HG03103 (cell line): ENCODE measurements at regions not wholly inside any gene's neighbourhood (a gene's known extent, or its start where the extent isn't known, plus 50 kb on each side); places are given as distances from the start of the nearest gene placed in this dataset.

ENCODE experiments used
- ATAC-seq: cut with Tn5 transposase; IDR thresholded peaks from one replicate; pipeline ENCODE4 v1.9.1; 2021; ENCODE audit warnings: low read depth; ENCODE audit not compliant: unreplicated experiment

DNA sequence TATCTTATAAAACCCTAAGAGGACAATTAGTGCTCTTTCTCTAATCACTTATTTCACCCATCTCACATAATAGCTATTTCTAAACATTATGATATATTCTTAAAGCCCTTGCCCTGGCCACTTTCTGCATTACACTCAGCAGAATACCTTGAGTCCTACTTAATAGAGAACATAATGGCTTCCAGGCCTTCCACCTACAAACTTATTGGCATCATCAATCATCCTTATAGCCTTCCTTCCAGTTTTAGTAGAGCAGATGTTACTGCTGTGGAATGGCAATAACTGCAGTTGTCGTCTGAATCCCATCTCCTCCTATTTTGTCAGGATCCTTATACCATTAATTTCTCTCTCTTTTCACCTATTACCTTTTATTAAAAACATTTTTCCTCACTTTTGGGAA is 1127.4 kb downstream of the LRFN5 start:
- ATAC-seq: no peak

DNA sequence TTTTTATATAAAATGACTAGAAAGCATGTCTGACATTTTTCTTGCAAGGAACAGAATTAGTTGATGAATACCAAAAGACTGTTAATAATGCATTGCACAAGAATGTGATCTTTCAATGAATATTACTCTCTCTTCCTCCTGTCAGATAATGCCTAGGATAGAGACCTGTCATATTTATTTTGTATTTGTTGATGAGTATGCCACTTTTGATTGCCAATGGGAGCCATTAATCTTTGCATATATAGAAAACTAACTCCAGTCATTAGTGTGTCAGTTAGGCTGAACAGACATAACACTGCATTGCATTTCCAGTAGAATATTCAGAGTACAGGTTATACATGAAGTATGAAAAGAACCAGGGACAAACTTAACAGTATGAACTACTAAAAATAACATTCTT is 1125.3 kb downstream of the LRFN5 start:
- ATAC-seq: no peak

DNA sequence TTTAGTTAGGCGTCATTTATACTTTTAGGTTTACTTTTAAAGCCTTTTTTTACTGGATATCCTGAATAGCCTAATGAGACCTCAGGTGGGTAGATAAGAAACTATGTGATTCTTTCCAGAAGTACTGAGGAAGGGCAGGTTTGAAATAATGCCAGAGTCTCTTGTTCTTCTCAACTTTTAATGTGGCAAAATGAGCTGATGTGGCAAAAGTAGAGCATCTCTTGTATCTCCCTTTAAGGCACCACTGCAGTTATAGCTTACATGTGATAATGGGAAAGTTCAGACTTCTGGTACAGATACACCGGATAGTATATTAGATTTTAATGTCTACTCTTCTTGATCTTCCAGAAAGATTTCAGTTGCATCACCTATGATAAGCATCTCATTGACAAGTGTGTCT is 1124.8 kb downstream of the LRFN5 start:
- ATAC-seq: no peak

DNA sequence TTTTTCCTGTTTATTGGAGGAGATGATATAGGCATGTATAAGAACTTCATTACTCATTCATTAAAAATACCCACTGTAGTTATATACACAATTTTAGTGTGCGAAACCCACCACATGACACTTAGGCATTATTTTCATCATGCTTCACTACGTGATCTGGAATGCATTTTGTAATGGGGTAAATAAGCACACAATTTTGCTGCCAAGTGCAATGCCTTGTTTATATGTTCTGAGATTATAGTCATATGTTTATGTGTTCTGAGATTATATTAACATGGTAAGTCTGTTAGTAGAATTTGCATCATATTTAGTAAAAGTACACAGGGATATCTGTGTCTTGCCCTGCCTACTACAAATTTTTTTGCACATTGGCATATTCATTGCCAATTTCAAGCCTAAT is 1123.0 kb downstream of the LRFN5 start:
- no peak for ATAC-seq

DNA sequence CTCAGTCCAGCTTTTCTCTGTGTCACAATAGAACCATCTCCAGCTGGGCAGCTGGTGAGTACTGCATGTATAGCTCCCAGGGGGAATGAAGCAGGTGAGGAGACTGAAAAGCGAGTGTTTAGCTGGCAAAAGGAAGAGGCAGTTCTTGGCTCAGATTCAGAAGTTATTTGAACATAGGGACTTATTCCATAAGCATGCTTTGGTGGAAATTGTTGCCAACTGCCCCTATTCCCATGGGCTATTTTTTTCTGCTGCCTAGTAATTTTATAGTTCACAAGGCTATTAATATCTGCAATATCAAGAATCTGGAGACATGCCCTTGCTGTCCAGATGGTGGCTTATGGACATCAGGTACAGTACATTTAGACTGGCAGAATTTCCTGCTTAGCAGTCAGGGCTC is 1112.7 kb downstream of the LRFN5 start:
- no peak for ATAC-seq

DNA sequence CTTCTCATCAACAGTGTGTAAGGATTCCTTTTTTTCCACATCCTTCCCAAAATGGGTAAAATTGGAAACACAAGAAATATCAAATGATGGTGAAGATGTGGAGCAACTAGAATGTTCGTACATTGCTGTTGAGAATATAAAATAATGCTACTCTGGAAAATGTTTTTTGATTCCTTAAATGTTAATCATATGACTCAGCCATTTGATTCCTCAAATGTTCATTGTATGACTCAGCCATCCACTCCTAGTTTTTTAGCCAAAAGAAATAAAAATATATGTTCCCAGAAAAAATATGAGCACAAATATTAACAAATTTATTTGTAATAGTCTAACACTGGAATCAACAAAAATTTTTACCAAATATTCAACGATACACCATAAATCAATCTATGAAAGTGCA is 1108.6 kb downstream of the LRFN5 start:
- ATAC-seq: no peak

DNA sequence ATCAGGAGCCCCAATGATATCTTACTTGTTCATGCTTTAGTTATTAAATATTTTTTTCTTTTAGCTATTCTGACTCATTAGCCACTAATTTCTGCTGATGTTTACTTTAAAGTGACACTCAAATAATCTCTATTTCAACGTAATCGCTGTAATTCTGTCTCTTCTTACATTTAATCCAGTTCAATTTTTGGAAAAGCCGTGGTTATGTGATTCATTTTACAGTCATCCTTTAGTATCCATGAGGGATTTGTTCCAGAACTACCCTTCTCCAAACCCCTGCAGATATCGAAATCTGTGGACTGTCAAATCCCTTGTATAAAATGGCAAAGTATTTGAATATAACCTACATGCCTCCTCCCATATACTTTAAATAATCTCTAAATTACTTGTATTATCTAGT is 1103.4 kb downstream of the LRFN5 start:
- ATAC-seq: no peak

DNA sequence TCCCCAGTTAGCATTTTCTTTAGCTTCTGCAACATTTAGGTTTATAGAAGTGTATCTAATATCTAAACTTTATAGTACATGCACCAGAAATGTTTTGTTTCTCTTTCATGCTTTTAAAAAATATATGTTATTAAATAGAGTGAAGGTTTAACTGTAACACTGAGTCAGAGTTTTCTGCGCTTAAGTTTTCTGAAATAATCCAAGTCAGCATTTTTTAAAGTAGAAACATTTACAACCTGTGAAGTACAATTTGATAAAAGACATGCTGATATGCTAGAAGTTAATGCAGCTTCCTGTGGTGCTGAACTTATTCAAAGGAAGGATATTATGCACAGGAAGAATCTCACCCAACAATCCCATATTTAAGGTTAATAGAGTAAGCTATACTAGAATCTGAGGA is 1096.8 kb downstream of the LRFN5 start:
- no peak for ATAC-seq

DNA sequence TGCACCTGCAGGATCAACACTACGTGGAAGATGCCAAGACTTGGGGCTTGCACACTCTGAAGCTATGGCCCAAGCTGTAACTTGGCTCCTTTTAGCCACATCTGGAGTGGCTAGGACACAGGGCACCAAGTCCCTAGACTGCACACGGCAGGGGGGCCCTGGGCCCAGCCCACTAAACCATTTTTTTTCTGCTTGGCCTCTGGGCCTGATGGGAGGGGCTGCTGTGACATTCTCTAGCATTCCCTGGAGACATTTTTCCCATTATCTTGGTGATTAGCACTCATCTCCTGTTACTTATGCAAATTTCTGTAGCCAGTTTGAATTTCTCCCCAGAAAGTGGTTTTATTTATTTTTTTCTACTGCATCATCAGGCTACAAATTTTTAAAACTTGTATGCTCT is 1080.7 kb downstream of the LRFN5 start:
- ATAC-seq: no peak

DNA sequence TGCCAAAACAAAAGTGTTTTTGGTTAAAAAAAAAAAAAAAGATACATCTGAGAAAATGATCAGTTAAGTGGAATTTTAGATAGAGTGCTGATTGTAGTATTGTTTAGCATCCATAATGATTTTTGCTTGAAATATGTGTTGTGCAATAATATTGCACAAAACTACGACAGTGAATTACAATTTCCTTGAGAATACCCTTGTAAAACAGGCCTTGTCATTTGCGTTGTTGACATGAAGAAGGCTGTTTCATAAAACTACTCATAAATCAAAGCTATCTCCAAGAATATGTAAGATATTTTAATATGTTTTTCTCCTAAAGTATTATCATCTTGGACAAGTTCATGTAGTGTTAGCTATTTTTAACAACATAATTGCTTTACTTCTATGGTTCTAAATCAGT is 1077.0 kb downstream of the LRFN5 start:
- no peak for ATAC-seq

DNA sequence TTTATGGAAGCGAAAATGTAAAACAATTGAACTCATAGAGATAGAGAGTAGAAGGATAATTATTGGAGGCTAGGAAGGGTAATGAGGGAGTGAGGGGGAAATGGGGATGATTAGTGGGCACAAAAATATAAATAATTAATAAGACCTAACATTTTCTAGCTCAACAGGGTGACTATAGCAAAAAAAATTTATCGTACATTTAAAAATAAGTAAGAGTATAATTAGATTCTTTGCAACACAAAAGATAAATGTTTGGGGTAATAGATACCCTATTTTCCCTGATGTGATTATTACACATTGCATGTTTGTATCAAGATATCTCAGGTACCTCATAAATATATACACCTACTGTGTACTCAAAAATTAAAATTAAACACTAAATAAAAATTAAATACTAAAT is 1070.0 kb downstream of the LRFN5 start:
- ATAC-seq: no peak

DNA sequence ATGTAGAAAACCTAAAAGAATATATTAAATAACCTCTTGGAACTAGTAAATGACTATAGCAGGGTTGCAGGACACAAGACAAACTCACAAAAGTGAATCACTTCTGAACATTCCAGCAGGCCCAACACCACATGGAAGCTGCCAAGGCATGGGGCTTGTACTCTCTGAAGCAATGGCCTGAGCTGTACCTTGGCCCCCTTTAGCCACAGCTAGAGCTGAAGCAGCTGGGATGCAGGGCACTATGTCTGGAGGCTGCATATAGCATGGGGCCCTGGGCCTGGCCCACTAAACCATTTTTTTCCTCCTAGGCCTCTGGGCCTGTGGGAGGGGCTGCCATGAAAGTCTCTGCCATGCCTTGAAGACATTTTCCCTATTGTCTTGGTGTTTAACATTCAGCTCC is 1067.3 kb downstream of the LRFN5 start:
- no peak for ATAC-seq

DNA sequence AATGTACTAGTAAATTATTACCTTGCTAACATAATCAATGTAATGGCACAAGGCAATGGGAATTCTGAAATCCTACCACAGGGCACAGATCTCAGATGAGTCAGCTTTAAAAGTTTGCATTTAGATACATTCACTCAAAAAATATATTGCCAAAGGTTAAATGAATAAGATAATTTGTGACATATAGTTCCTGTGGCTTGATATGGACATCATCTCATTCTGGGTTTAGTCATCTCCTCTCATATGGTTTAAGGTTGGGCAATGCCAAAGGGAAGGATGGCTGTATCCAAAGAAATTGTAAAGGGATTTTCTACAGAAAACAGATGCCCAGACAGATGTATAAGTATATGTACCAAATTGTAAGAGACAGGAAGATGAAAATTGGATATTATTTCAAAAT is 1065.0 kb downstream of the LRFN5 start:
- no peak for ATAC-seq

DNA sequence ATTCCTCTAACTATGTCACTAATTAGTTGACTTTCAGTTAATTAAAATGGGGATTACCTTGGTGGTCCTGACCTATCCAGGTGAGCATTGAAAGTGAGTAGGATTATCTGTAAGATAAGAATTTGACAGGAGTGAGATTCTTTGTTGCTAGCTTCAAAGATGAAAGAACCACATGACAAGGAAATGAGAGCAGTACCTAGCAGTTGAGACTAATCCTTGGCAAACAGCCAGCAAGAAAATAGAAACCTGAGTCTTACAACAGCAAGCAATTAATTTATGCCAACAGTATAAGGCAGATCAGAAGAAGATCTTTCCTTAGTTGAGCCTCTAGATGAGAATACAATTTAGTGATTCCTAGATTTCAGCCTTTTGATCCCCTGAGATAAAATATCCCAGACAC is 1058.4 kb downstream of the LRFN5 start:
- no peak for ATAC-seq

DNA sequence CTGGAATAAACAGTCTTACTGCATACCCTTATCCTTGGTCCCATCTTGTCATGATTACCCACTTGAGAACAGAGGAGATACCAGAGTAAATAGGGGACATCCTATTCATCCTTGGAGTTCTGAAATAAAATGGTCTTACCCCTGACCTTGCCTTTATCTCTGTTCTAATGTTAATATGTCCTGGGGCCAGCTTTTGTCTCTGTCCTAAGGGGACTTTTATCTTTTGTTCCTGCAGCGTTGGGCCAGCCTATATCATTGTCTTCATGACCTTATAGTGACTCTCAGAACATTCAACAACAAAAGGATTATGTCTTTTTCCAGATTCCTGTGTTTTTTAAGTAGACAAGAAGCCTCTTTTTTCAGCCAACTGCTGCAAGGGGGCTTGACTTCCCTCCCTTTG is 1057.5 kb downstream of the LRFN5 start:
- no peak for ATAC-seq

DNA sequence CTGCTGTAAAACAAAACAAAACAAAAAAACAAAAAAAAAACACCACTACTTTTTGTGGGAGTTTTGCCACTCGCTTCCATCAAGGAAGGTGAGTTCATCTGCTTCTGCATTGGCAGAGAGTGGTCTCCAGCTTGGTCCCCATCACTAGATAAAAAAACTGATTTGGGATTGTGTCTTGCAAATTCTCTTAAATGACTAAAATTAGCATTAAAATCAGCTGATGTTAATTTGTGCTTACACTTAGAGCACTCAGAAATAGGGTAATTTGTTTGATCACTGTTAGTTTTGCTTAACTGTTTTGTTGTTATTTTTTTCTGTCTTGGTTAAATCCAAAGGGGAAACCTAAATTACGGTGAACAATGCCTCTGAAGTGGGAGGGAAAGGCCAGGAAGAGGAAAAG is 1048.0 kb downstream of the LRFN5 start:
- no peak for ATAC-seq

DNA sequence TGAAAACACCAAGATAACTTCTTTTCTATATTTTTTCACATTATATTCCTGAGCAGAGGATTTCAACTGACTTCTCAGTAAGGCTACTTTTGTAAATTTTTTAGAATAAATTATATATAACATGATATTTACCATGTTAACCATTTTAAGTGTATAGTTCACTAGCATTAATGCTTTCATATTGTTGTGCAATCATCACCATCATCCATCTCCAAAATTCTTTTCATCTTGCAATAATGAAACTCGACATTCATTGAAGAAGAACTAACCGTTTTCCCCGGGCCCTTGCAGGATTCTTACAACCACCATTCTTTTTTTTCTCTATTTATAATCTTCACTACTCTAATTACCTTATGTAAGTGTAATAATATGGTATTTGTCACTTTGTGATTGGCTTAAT is 1036.1 kb downstream of the LRFN5 start:
- ATAC-seq: no peak

DNA sequence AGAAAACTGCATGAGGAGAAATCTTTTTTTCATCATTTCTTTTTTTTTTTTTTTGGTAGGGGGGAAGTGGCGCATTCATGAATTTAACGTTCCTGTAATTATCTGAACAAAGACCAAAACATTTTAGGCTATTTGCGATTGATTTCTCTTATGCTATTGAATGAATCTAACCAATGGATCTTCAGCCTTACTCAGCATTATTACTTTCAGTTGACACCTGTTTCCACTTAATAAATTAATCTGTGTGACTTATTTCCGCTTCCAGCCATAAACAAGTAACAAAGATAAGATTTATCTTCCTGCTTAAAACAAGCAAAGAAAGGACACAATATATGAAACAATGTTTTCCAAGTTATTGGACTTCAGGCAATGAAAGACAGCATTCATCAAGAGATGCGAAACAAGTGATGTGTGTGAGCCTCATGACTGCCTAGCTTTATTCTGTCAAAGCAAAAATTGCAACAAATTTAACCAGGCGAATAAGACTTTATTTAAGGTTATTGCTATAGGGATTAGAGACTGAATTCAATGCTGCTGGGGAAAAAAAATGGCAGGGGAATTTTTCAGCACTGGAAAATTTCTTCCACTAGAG is 1026.9 kb downstream of the LRFN5 start:
- ATAC-seq: no peak

DNA sequence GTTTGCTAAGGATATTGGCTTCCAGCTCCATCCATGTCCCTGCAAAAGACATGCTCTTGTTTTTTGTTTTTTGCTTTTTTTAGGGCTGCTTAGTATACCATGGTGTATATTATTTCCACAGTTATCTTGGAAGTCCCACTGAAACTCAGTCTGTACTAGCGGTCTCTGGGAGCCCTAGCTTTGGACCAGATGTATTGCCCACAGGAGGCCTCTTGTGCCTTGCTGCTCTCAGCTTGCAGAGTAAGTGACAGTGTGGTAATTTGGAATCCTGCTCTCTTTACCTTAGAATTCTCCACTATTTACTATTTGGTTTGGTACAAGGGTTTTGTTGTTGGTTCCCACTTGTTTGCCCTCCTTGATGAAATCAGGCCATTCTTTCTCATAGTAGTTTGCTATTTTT is 1022.9 kb downstream of the LRFN5 start:
- ATAC-seq: no peak

DNA sequence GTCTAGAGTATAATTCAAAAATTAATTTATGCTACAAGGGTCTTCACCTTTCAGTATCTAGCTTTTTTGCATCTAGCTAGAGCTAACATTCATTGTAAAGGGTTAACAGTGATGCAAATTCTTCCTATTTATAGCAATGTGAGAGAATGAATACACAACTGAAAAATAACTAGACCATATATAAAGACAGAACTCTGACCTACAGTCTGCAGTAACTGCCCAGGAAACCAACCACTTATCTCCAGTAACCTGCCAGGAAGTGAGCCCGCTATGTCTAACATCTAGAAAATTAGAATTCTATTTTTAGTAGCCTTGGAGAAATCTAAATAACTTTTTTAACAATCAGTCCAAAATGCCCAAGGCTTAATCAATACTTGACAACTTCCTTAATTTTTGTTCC is 1021.9 kb downstream of the LRFN5 start:
- ATAC-seq: no peak

DNA sequence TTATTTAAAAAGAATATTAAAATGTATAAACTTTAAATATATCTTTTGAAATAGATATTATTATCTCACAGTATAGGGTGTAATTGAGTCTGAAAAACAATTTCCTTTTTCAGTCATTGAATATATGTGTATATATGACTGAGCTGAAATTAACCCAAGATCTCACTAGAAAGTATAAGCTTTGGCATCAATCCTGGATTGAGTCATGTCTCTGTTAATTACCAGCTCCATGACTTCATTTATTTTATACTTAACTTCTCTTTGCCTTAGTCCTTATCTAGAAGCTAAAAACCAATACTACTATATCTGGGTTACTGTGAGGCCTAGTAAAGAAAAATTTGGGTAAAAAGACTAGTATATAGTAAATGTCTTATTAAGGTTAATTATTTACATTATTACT is 1020.3 kb downstream of the LRFN5 start:
- no peak for ATAC-seq

DNA sequence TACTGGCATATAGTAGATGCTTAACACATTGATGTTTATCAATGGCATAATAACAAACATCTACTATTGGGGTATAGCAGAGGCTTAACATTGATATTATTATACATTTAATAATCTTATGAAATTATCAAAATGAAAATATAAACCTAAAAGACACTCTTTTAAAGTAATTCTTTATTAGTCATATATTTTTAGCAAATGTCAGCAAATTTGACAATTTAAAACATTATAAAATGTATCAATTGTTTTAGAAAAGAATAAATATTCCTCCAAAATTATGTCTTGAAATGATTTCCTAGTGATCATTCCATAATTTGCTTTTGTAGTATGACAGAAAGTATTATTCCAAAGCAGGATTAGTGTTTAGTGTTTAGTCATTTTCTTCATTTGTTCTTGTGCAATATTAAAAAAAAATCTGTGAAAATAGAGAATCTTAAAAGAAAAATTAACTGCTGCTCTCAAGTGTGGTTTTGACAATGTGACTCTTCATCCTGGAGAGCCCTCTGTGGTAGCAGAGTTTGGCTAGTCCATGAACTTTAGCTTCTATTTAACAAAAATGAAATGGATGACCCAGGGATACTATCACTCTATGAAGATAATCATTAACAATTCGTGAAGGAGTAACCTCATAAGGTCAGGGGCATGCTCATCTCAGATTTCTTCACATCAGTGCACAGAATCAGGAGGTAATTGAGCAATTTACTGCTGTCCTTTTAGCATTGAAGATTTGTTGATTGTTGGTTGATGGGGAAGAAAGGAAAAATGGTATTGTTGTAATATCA is 1018.5 kb downstream of the LRFN5 start:
- ATAC-seq: no peak

DNA sequence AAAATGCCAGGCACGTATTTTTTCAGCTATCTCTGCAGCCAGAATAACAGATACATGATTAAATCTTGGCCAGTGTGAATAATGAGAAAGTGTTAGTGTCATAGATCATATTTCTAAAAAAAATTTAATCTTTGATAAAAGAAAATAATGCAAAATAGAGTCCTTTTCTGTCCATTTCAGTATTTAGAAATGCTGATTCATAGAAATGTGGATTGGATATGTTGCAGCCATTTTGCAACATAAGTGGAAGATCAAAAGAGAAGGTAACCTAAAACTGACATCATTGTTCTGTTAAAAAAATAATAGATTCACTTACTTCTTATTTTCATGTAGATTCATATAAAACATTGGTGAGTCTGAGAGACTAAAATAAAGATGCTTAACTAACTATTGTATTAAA is 1010.3 kb downstream of the LRFN5 start:
- ATAC-seq: no peak
